Ishikawa (cell line): ENCODE measurements at regions not wholly inside any gene's neighbourhood (a gene's known extent, or its start where the extent isn't known, plus 50 kb on each side); places are given as distances from the start of the nearest gene placed in this dataset.

Source experiments
- CEBPB ChIP-seq: IDR thresholded peaks from 2 replicates; pipeline ENCODE4 v1.6.1; 2012
- EP300 ChIP-seq: IDR thresholded peaks from 2 replicates; pipeline ENCODE4 v1.6.1; 2012; ENCODE audit warnings: borderline replicate concordance

DNA sequence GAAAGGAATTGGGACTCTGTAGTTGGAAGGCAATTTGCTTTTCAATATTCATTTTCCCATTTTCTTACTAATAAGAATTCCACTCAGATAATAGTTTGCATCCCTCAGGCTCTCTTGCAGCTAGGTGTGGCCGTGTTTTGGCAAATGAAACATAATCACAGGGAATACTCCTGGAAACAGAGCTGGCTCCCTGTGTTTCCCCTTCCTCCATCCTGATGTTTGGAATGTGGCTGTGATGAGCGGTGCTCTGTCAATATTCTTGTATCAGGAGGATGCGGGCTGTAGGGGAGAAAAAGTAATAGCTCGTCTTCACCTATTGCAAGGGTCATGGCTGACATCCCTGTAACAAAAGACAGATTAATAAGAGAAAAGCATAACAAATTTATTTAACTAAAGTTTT is 271.0 kb downstream of the MYCN start:
- TF ChIP-seq CEBPB (no peak), EP300 (no peak)
